ENCODE measurements at regions not wholly inside any gene's neighbourhood (a gene's known extent, or its start where the extent isn't known, plus 50 kb on each side); places are given as distances from the start of the nearest gene placed in this dataset.

DNA sequence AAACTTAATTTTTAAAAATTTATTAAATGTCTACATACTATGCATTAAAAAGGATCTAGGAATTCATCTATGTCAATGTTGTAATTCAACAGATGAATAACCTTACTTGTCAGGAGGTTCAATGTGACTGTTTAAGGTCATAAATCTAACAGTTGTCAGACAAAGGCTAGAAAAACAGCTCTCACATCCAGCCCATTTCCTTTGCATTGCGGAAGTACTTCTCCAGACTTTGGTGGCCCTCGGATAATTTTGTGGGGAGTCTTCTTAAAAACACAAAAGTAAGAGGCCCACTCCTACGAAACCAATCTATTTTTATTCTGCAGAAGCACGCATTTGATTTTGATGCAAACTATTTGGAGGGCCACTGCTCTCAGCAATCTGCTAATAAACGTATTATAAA, 122.6 kb upstream of the CHRM3 start:
- DNase-seq = no peak

- no peak for DNase-seq
Observed at GRCh38 chr1:239262538-239262937, 123.8 kb upstream of the CHRM3 start.

- DNase-seq = no peak
Observed at GRCh38 chr1:239261521-239261920, 124.8 kb upstream of the CHRM3 start.

- DNase-seq = no peak
Observed at GRCh38 chr1:239260842-239261241, 125.5 kb upstream of the CHRM3 start.

DNA sequence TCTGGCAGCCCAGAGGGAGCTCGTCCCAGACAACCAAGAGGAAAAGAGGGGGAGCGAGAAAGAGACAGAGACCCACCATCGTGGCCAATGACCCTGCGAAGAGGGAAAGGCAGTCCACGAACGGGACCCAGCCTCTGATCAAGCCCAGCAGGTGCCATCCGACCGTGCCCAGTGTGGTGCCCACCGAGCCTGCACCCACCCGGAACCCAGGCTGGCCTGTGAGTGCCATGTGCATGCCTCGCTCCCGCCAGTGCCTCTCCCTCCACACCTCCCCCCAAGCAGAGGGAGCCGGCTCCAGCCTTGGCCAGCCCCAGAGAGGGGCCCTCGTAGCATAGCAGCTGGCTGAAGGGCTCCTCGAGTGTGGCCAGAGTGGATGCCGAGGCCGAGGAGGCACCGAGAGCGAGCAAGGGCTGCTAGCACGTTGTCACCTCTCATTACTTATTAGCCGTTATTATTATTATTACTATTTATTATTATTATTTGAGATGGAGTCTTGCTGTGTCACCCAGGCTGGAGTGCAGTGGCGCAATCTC, 130.7 kb upstream of the CHRM3 start:
- no peak for DNase-seq

DNA sequence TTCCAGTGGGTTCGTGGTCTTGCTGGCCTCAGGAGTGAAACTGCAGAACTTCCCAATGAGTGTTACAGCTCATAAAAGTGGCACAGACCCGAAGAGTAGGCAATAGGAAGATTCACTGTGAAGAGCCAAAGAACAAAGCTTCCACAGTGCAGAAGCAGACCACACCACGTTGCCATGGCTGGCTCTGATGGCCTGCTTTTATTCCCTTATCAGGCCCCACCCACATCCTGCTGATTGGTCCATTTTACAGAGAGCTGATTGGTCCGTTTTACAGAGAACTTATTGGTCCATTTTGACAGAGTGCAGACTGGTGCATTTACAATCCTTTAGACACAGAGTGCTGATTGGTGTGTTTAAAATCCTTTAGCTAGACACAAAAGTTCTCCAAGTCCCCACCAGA, 131.4 kb upstream of the CHRM3 start:
- DNase-seq = no peak

DNA sequence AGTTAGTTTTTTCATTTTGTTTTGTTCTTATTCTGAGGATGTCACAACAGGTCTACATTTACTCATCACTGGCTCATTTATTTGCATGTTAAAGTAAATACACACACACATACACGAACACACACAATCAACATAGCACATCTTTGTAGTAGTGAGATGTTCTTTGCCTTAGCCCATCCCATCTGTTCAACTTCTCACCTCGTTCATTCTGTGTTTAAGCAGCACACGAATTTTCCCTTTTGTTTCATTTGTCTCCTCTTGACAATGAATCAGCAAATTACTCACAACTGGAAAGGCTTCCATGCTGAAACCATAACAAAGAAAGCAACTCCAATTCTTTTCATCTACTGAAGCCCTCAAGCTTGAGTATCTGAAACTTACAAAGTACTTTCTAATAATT, 133.3 kb upstream of the CHRM3 start:
- no peak for DNase-seq

DNA sequence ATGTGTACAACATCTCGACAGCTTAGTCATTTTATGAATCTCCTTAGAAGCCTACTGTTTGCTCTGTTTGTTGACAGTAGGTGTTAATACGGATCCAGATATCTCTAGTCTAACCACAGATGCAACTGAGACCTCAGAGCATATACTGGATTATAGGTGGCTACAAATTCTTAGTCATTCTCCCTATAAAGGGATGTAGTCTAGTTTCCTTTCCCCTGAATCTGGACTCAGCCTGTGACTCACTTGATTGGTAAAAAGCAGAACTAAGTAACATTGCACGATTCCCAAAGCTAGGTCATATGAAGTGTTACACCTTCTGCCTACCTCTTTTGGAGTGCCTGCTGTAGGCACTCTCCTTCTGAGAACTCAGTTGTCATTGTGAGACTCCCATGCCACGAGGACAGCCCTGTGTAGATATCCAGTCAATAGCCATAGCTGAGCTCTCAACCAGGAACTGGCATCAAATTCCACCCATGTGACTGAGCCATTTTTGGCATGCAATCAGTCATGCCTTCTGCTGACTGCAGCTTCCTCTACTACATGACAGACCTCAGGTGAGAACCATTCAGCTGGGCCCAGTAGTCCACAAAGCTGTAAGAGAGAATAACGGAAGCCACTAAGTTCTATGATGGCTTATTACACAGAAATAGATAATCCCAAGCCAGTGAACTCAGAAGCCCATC, 135.9 kb upstream of the CHRM3 start:
- no peak for DNase-seq

GRCh38 chr1:239247285-239247684, 139.1 kb upstream of the CHRM3 start:
- DNase-seq = no peak

DNA sequence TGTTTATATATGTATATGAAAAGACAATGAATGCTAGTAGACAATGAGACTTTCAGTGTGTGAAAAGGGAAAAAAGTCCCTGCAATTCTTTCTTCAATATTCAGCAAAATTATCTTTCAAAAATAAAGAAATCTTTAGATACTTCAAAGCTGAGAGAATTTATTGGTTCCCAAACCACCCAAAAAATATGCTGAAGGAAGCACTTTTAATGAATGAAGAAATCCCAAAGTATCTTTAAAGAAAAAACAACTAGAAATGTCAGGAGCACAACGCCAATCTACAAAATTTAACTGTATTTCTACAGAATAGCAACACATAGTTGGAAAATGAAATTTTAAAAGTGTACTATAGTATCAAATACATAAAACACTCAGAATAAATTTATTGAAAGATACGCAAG, 142.3 kb upstream of the CHRM3 start:
- no peak for DNase-seq

- no peak for DNase-seq
Observed at GRCh38 chr1:239243006-239243405, 143.4 kb upstream of the CHRM3 start.

GRCh38 chr1:239242404-239242803, 144.0 kb upstream of the CHRM3 start:
- DNase-seq = no peak

DNA sequence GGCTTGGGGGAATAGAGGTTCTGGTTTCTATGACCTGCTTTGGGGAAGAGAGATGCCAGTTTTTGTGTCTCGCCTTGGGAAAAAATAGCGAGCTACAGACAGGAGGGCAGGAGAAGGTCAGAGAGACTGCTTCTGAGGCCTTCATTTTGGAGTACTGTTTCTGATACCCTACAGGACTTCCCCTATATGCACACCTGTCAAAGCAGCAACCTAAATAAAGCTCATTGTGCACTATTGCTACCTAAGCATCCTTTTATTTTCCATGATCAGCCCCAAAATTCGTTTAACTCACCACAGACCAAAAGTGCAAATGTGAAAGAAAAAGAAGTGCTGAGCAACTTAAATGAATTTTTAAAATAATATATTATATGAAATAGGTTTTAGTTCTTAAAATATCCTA, 145.6 kb upstream of the CHRM3 start:
- DNase-seq = no peak

GRCh38 chr1:239239529-239239928, 146.8 kb upstream of the CHRM3 start:
- DNase-seq = no peak

- DNase-seq = no peak
Observed at GRCh38 chr1:239237912-239238311, 148.5 kb upstream of the CHRM3 start.

- DNase-seq = no peak
Observed at GRCh38 chr1:239233626-239234025, 152.7 kb upstream of the CHRM3 start.

- no peak for DNase-seq
Observed at GRCh38 chr1:239232921-239233320, 153.4 kb upstream of the CHRM3 start.

- DNase-seq = no peak
Observed at GRCh38 chr1:239228451-239228850, 157.9 kb upstream of the CHRM3 start.

DNA sequence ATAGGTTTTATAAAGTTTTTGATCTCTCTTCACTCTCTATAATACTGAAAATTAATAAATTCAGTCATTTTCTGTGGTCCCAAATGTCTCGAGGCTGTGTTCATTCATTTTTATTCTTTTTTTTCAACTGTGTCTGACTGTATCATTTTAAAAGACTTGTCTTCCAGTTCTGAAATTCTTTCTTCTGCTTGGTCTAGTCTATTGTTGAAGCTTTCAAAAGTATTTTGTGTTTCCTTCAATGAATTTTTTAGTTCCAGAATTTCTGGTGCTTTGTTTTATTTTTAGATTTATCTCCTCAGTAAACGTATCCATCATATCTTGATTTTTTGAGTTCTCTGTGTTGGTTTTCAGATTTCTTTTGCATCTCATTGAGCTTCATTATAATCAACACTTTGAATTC, 161.0 kb upstream of the CHRM3 start:
- no peak for DNase-seq

- DNase-seq = no peak
Observed at GRCh38 chr1:239224100-239224499, 162.3 kb upstream of the CHRM3 start.

GRCh38 chr1:239222999-239223398, 163.4 kb upstream of the CHRM3 start:
- no peak for DNase-seq

GRCh38 chr1:239221656-239222055, 164.7 kb upstream of the CHRM3 start:
- DNase-seq = no peak

- no peak for DNase-seq
Observed at GRCh38 chr1:239219679-239220078, 166.7 kb upstream of the CHRM3 start.

GRCh38 chr1:239218301-239218700, 168.1 kb upstream of the CHRM3 start:
- DNase-seq = no peak

DNA sequence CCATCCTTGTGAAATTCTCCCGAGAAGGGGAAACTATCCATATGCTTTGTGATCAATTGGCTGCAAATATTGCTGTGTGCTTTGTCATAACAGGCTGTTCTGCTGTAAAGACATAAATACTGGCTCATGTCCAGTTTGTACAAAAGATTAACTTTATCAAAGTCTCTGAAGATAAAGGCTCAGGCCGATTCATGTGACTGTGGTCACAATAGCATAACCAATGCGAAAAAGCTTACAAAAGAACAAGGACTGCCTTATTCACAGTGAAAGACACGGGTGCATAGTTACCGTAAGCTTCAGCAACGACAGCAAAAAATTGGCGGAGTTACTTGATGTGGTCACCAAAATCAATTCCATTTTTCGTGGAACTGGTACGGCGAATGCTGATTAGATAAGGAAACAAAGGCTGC, 173.6 kb upstream of the CHRM3 start:
- DNase-seq = no peak

Measured in activated naive CD4-positive, alpha-beta T cell treated with Interleukin-2 at 50 U/mL for 16 hours (primary cell).